Tibial artery (tissue), 4 donors: ENCODE measurements at regions not wholly inside any gene's neighbourhood (a gene's known extent, or its start where the extent isn't known, plus 50 kb on each side); places are given as distances from the start of the nearest gene placed in this dataset.

Experiments used
- DNase-seq, 2 donors: peaks; one replicate each; pipeline ENCODE4 v3.0.0-alpha.2; 2019
- H3K27ac ChIP-seq, 2 donors: fragments of 200-600 bp; sonication (generic) in 1 of 2; 1 replicate in 1 of 2; 2 replicates in 1 of 2; pipeline ENCODE4 v1.5.1; 2018 to 2019; ENCODE audit warnings: mild to moderate bottlenecking in 1 of 2
- H3K27me3 ChIP-seq, 2 donors: fragments of 200-600 bp; sonication (generic) in 1 of 2; one replicate each; pipeline versions ENCODE4 v1.5.1 to v1.6.0; 2016 to 2019
- H3K36me3 ChIP-seq, 3 donors: fragments of 200-600 bp; sonication (generic) in 2 of 3; one replicate each; pipeline ENCODE4 v1.5.1; 2016 to 2019; ENCODE audit warnings: mild to moderate bottlenecking in 2 of 3
- H3K4me1 ChIP-seq, 4 donors: fragments of 200-600 bp; sonication (generic) in 2 of 4; 1 replicate in 3 of 4; 2 replicates in 1 of 4; pipeline ENCODE4 v1.5.1; 2016 to 2019
- H3K4me3 ChIP-seq, 2 donors: fragments of 200-600 bp; sonication (generic) in 1 of 2; 1 replicate in 1 of 2; 2 replicates in 1 of 2; pipeline ENCODE4 v1.5.1; 2018 to 2019; ENCODE audit warnings: mild to moderate bottlenecking in 2 of 2
- H3K9me3 ChIP-seq, 3 donors: fragments of 200-600 bp; sonication (generic) in 1 of 3; one replicate each; pipeline ENCODE4 v1.5.1; 2016 to 2019
- CTCF ChIP-seq, 2 experiments: fragments of 200-600 bp in 1 of 2; fragments of 450-650 bp in 1 of 2; IDR thresholded peaks; one replicate each; pipeline ENCODE4 v1.5.1; 2017 to 2019; ENCODE audit warnings: antibody characterized with exemption in 2 of 2, mild to moderate bottlenecking in 1 of 2, moderate library complexity in 1 of 2
- intact Hi-C: fragments of 100-400 bp; cut with DNase I; formaldehyde crosslinking; loops from one replicate; pipeline ENCODE4 v1.15.0; 2023; ENCODE audit warnings: low total_unique reads

GRCh38 chr2:117199511-117199910 lies 615.0 kb upstream of the DDX18 start:
- Histone ChIP-seq H3K4me3 (no peak overlapping the region), H3K9me3 (no peaks in the 10 kb centered on the region), H3K27ac (no peak overlapping the region), H3K4me1 (no peaks in the 10 kb centered on the region), H3K27me3 (no peaks in the 10 kb centered on the region), H3K36me3 (no peaks in the 10 kb centered on the region)
- intact Hi-C loops: no loop called here
- no peak for TF ChIP-seq CTCF (IDR thresholded peaks at IDR 0.05)
- no peak for DNase-seq

GRCh38 chr2:117212562-117212961 lies 601.9 kb upstream of the DDX18 start:
- no peak overlapping the region for H3K27ac ChIP-seq
- no peak overlapping the region for H3K4me3 ChIP-seq
- H3K4me1 ChIP-seq: no peaks in the 10 kb centered on the region
- H3K27me3 ChIP-seq: no peaks in the 10 kb centered on the region
- no peaks in the 10 kb centered on the region for H3K36me3 ChIP-seq
- intact Hi-C loops: no loop called here
- no peak for TF ChIP-seq CTCF (IDR thresholded peaks at IDR 0.05)
- no peak for DNase-seq
- H3K9me3 ChIP-seq: no peaks in the 10 kb centered on the region

- Histone ChIP-seq H3K4me3 (no peak overlapping the region), H3K4me1 (no peaks in the 10 kb centered on the region), H3K27me3 (no peaks in the 10 kb centered on the region), H3K36me3 (no peaks in the 10 kb centered on the region), H3K27ac (no peak overlapping the region), H3K9me3 (no peaks in the 10 kb centered on the region)
- TF ChIP-seq CTCF (IDR thresholded peaks at IDR 0.05): no peak
- no peak for DNase-seq
- intact Hi-C loops: no loop called here
Measured at GRCh38 chr2:117217145-117217544, 597.3 kb upstream of the DDX18 start.

GRCh38 chr2:117222809-117223208 lies 591.7 kb upstream of the DDX18 start:
- DNase-seq: no peak
- H3K27ac ChIP-seq: no peak overlapping the region
- no peak for TF ChIP-seq CTCF (IDR thresholded peaks at IDR 0.05)
- no peaks in the 10 kb centered on the region for H3K36me3 ChIP-seq
- intact Hi-C loops: no loop called here
- no peaks in the 10 kb centered on the region for H3K4me1 ChIP-seq
- no peaks in the 10 kb centered on the region for H3K9me3 ChIP-seq
- no peak overlapping the region for H3K4me3 ChIP-seq
- H3K27me3 ChIP-seq: no peaks in the 10 kb centered on the region

- Histone ChIP-seq H3K27ac (no peak overlapping the region), H3K4me3 (no peak overlapping the region), H3K4me1 (no peaks in the 10 kb centered on the region), H3K36me3 (no peaks in the 10 kb centered on the region), H3K9me3 (peaks cover 0 to 4% (median 3%) of the 10 kb centered on the region in 3 donors), H3K27me3 (no peaks in the 10 kb centered on the region)
- DNase-seq: no peak
- intact Hi-C loops: no loop called here
- no peak for TF ChIP-seq CTCF (IDR thresholded peaks at IDR 0.05)
Measured at GRCh38 chr2:117232305-117232704, 582.2 kb upstream of the DDX18 start.

- intact Hi-C loops: no loop called here
- no peaks in the 10 kb centered on the region for H3K36me3 ChIP-seq
- H3K4me3 ChIP-seq: no peak overlapping the region
- DNase-seq: no peak
- no peak for TF ChIP-seq CTCF (IDR thresholded peaks at IDR 0.05)
- no peak overlapping the region for H3K27ac ChIP-seq
- no peaks in the 10 kb centered on the region for H3K4me1 ChIP-seq
- H3K27me3 ChIP-seq: no peaks in the 10 kb centered on the region
- no peaks in the 10 kb centered on the region for H3K9me3 ChIP-seq
Measured at GRCh38 chr2:117257362-117257761, 557.1 kb upstream of the DDX18 start.
